ENCODE measurements at regions not wholly inside any gene's neighbourhood (a gene's known extent, or its start where the extent isn't known, plus 50 kb on each side); places are given as distances from the start of the nearest gene placed in this dataset.
A peak's percentile ranks its signal among the peaks of the same experiment; 100 is the strongest.
"Not testable (repeated sequence)": the region's sequence is repeated elsewhere in the genome, so short reads cannot be mapped to it uniquely, and the experiment has no call there.

DNA sequence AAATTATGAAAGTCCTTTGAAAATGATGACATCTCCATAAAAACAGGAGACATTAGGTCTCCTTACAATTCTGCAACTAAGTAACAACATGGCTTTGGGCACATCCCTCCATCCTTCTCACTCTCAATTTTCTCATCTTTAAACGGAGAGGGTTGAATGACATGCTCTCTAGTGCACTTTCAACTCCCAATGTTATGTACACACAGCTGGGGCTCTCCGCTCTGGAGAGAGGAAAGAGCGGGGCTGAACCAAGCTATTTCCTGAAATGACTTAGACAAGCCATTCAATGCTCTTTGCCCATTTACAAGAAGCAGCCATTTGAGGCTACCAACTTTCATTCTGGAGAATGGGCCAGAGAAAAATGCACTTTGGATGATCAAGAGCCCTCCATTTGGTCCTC is 144.2 kb upstream of the BNIP2 start:
- DNase-seq (ENCODE audit: low spot score), result no peak

DNA sequence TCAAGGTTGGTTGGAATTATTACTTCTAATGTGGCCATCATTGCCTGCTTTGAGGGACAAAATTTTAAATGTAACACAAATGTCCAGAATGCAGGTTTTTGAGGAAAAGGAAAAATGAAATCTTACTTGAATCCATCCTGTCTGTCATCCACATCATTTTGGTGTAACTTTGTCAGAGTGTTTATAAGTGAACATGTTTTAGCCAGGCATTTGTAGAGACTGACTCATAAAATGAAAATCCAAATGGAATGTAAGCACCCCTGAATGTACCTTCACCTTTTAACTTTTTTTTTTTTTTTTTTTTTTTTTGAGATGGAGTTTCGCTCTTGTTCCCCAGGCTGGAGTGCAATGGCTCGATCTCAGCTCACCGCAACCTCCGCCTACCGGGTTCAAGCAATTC is 141.8 kb upstream of the BNIP2 start:
- DNase-seq (ENCODE audit: low spot score), result no peak

DNA sequence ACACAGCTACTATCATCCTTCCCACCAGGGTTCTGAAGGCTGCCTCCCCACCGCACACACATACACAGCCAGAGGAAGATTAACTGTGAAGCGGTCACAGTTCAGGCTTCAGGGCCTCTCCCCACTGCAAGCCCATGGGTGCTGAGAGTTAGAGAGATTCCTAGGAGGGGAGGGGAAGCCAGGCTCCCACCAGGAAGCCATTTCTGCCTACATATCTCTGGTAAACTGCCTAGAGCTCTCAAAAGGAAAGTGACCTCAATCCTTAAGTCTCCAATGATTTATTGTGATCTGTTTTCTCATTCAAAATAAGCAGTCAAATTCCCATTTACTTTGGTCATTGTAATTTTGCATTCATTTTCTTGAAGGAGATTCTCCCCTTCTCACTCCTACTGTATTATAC is 141.0 kb upstream of the BNIP2 start:
- DNase-seq (ENCODE audit: low spot score), result no peak

DNA sequence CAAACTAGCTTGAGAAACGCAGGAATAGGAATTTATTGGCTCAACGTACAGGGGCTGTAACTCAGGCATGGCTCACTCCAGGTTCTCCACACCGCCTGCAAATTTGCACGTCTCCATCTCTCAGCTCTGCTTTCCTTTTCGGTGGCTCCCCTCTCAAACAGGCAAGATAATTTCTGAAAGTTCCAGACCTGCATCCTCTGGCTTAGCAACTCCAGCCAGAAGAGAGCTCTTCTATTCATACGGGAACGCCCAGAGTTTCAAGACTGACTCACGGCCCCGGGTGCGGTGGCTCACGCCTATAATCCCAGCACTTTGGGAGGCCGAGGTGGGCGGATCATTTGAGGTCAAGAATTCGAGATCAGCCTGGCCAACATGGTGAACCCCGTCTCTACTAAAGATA is 139.7 kb upstream of the BNIP2 start:
- DNase-seq (ENCODE audit: low spot score), result no peak

DNA sequence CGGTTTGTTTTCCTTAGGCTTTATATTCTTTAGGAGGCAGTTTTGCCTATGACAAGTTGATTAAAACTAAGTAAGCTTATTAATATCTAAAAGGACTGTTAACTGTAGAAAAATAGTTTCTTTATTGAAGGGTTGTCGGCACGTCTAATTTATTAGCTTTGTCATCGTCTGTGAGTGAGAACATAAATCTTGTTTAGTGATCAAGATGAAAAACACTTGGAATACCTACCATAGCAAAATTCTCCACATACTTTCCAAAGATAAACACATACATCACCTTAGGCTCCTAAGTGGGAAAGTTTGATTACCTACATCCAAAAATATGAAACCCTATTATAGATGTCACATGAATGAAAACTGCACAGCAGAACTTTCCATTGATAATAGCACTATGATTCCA is 139.1 kb upstream of the BNIP2 start:
- DNase-seq (ENCODE audit: low spot score), result no peak

DNA sequence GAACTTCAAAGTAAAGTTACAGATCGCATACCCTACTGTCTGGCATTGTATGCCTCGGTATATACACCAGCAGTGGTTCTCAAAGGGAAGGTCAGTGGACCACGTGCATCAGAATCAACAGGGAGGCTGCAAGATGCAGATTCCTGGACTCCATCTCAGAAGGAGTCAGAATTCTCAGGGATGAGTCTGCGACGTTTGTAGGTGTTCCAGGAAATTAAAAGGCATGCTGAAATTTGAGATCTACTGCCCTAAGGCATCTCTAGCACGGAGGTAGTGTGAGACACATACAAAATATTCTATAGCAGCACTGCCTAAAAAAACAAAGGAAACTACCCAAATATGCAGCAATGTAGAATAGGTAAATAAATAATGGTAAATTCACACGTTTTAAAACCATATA is 136.8 kb upstream of the BNIP2 start:
- DNase-seq (ENCODE audit: low spot score), result no peak

DNA sequence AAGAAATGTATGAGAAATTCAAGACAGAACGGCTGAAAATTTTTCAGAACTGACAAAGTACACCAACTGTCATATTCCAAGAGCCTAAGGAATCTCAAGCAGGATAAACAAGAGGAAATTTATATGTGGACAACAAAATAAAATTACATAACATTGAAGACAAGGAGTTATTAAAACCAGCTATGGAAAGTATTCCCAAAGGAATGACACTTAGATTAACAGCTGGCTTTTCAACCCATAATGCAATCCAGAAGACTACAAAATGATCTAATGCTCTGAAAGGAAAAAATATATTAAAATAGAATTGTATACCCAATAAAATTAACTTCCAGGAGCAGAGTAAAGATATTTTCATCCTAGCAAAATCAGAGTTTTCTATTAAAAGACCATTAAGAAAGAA is 132.2 kb upstream of the BNIP2 start:
- DNase-seq (ENCODE audit: low spot score), result no peak

DNA sequence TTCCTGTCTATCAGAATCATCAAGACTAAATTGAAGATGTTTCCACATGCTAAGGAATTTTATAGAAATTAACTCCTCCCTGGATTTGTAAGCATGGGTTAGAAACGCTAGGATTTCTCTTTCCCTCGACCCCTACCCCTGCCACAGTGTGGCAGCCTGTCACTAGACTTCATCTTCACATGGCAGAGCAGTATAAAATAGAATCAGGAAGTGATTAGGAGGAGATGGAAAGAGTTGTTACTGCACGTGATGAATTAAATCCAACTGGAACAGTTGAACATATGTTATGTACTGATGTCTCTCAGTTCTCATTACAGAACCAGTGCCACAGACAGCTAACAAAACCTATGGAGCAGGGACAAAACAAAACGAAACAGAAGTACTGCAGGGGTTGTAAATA is 130.0 kb upstream of the BNIP2 start:
- DNase-seq (ENCODE audit: low spot score), result no peak

DNA sequence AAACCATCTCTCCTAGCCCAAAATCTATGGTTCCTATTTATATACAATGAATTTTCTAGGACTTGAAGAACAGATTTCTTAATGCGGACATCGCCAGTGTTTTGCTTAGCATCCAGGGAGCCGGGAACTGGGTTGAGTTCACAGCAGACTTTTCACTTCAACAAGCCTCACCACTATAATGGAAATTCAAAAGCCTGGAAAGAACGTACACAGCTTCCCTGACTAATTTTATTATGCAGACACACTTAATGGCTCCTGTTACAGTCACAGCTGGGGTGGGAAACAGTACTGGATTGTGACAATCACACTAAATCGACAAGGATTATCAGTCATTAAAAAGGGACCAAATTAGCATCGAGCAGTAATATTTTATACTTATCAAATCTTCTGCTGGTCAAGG is 129.2 kb upstream of the BNIP2 start:
- DNase-seq (ENCODE audit: low spot score), result no peak

DNA sequence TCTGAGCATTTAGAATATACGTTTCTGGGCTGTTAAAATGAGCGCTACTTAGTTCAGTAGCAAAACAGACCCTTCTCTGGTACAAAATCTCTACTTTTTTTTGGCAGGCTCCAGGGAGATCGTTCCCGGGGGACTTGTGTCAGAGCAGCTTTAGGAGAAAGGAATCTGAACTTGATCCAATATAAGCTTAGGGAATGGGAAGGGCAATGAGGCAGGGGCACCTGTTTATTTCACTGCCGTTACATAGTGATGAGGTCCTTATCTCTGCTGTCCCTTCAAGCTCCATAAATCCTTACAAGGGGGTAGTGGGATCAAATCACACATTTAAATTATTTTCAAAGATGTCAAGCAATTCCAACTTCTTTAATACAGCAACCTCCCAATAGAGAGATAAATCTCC is 128.7 kb upstream of the BNIP2 start:
- no peak for DNase-seq (ENCODE audit: low spot score)

DNA sequence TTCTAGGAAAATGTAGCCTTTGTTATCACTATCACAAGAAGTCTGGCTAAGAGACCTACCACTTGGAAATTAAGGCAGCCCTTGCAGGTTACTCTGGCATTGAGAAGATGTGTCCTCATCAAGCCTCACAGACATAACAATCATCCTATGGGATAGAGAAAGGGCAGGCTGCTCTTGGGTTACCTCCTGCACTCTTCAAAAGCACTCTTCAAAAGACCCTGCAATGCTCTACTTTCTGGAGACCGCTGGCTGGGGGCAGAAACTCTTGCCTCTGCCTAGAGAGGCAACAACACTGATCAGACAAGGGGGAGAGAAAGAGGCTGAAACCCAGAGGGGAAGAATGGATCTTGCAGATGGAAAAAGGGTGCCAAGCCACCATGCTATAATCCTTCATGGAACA is 127.9 kb upstream of the BNIP2 start:
- no peak for DNase-seq (ENCODE audit: low spot score)

DNA sequence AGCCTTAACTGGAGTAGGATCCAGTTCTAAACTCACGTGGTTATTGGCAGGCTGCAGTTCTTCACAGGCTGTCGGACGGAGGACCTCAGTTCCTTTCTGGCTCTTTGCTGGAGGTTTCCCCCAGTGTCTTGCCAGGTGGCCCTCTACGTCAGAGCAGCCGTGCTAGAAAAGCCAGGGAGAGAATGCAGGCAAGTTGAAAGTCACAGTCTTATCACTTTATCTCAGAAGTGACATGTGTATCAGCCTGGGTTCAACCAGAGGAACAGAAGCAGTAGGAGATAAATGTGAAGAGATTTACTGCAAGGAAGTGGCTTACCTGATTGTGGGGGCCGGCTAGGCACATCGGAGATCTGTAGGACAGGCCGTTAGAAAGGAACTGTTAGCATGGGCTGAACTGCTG is 125.3 kb upstream of the BNIP2 start:
- no peak for DNase-seq (ENCODE audit: low spot score)

DNA sequence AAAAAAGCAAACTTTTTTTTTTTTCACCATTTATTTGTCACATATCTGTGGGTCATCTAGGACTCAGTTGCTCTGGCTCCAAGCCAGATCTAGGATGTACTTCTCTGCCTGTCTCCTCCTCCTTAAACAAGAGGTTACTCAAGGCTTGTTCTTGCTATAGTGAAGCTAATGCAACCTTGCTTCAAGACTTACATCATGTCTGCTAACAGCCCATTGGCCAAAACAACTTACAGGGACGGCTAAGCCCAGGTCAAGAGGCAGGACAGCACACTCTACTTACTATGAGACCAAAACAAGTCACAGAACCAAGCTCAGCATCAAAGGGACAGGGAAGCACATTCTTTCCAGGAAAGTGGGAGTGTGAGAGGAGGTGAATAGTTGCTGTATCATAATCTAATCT is 123.8 kb upstream of the BNIP2 start:
- no peak for DNase-seq (ENCODE audit: low spot score)

DNA sequence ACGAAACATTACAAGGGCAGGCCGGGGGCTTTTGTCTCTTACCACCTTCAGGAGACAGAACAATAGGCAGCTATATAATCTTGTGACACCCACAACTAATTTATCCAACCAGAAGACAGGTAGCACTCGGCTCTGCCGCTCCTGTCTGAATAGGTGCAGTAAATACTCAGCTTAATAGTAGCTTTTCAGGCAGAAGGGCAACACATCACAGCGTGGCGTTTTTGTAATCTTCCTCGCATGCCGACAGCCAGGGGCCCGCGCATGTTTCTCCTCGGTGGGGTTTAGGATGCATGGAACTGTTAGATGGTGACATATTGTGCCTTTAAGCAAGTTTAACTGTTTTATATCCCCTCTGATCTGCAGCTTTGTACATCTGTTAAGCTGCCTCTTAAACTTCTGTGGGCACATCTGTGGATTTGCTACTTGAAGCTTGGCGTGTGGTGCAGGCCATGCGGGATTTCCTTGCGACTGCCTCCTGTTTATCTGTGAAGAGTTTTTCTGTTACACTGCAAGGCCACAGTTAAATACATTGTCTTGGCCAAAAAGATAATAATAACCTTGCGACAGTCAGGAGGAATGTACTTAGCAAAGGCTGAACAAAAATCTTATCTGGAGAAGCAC is 123.2 kb upstream of the BNIP2 start:
- no peak for DNase-seq (ENCODE audit: low spot score)

DNA sequence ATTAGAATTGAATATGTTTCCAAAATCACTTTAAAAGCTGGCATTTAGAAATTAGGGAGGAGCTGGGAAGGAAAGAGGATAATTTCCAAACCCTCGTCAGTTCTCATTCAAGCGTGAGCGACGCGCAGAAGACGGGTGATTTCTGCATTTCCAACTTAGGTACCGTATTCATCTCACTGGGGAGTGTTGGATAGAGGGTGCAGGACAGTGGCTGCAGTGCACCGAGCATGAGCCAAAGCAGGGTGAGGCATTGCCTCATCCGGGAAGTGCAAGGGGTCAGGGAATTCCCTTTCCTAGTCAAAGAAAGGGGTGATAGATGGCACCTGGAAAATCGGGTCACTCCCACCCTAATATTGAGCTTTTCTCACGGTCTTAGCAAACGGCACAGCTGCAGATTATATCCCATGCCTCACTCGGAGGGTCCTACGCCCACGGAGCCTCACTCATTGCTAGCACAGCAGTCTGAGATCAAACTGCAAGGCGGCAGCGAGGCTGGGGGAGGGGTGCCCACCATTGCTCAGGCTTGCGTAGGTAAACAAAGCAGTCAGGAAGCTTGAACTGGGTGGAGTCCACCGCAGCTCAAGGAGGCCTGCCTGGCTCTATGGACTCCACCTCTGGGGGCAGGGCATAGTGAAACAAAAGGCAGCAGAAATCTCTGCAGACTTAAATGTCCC is 114.3 kb upstream of the BNIP2 start:
- peak; percentile 40 for DNase-seq (ENCODE audit: low spot score)

DNA sequence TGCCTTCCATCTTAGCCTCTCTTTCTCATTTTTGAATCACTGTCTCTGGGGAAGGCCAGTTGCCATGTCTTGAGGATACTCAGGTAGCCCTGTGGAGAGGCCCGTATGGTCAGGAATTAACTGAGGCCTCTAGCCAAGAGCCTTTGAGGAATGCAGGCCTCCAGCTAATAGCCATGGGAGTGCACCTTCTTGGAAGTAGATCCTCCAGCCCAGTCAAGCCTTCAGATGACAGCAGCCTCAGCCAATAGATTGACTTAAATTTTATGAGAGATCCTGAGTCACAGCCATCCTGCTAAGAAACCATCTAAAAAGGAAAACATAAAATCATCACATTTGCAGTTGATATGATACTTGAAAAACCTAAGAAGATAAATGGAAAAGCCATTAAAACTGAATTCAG is 112.5 kb upstream of the BNIP2 start:
- no peak for DNase-seq (ENCODE audit: low spot score)

DNA sequence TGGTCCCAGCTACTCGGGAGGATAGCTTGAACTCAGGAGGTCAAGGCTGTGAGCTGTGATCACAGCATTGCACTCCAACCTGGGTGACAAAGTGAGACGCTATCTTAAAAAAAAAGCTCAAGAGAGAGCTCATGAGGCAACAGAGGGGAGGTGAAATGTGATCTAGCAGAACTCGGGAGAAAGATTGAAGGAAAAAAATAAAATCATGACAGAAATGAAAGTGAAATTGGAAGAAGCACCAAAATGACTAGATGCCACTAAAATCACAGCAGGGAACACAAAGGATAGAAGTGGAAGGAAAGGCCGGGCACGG is 109.4 kb upstream of the BNIP2 start:
- DNase-seq (ENCODE audit: low spot score), result no peak

DNA sequence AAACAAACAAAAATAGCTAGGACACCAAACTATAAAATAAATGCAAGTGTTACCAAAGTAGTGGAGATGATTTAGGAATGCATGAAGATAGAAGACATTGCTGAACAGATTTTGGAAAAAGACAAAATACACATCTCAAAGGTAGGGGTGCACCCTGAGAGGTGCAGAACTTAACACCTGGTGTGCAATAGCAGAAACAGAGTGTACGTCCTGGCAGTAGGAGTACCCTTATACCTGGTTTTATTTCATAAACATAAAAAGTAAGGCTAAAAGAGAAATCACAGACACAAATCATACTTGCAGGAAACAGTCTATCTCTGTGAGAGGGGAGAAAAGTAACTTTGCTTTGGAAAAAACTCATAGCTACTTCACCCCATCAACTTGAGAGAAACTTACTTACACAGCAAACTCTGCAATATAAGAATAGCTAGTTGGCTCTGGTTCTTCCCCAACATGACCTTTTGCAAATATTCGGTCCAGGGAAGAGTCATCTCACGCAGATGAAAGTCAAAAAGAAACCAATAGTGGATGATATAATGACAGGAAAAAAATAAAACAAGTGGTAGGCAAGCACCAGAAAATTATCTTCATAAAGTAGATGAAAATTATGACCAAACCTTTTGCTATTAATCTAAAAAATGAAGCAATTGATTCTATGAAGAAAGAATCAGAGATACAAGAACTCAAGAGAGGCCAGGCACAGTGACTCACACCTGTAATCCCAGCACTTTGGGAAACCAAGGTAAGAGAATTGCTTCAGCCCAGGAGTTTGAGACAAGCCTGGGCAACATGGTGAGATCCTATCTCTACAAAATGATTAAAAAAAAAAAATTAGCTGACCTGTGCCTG is 108.9 kb upstream of the BNIP2 start:
- no peak for DNase-seq (ENCODE audit: low spot score)

DNA sequence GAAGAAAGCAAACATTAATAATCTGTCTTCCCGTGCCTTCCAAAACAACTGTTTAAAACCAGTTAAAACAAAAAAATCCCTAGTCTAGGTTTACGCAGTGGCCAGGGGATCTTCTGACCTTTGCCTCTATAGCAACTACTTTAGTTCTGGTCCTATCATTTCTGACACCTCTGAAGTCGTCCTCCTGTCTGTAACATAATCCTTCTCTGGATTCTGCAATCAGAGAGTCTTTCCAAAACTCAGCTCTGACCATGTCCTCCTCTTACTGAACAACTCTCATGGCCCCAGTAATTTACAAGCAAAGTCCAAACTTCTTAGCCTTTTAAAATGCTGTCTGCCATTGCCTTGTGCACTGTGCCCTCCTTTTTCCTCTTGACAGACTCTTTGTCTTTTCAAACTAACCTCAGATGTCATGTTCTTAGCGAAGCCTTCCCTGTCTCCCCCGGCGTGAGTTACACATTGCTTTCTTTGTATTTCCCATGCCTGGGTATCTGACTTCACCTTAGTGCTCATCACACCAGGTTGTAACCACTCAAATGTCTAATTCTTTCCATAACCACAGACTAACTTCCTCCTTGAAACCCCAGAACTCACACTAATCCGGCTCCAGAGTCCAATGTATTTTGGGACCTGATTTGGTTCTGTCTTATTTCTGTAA is 105.2 kb upstream of the BNIP2 start:
- no peak for DNase-seq (ENCODE audit: low spot score)

DNA sequence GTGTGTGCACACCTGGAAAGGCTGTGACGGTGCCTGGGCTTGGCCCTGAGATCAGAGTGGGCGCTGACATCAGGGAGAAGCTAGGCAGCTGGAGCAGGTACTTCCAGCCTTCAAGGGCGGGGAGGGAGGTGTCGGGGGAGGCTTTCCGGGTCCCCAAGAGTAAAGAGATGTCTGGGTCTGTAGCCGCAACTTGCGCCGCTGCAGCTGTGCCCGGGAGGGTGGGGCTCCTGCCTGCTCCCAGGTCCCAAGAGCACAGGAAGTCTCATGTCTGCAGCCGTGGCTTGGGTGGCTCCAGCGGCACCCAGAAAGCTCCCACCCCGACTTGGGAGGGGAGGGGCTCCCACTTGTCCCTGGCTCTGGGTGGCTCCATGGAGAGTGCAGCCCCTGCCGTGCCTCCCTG is 103.2 kb upstream of the BNIP2 start:
- no peak for DNase-seq (ENCODE audit: low spot score)

DNA sequence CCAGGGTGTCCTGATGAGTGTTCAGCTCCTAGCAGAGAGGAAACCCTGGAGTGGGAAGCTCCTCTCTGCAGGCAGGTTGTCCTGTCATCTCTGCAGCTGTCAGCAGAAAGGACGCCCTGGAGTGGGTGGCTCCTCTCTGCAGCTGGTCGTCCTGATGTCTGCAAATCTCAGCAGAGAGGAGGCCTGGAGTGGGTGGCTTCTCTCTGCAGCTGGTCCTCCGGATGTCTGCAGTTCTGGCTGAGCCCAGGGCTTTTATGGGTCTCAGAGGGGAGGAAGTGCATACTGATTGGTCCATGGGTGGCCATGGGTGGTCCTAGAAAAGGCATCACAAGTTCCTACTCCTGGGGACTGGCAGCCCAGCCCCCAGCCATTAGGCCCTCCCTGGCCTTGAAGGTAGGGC is 102.6 kb upstream of the BNIP2 start:
- no peak for DNase-seq (ENCODE audit: low spot score)

DNA sequence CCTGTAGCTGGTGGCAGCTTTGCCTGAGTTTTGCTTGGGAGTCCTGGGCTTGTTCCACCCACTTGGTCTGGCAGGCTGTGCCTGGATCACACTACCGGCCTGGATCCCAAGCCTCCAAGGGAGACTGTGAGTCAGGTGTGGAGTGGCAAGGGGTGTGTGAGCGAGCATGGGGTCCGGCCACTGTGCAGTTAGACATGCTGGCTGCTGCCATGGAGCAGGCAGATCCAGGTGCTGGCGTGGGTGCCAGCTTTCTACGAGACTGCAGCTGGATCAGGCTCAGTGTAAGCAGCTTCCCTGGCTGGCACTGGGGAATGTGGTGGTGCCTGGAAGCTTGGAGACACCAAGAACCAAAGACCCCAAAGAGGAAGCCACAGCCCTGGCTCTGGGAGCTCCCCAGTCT is 102.0 kb upstream of the BNIP2 start:
- DNase-seq (ENCODE audit: low spot score), result no peak

DNA sequence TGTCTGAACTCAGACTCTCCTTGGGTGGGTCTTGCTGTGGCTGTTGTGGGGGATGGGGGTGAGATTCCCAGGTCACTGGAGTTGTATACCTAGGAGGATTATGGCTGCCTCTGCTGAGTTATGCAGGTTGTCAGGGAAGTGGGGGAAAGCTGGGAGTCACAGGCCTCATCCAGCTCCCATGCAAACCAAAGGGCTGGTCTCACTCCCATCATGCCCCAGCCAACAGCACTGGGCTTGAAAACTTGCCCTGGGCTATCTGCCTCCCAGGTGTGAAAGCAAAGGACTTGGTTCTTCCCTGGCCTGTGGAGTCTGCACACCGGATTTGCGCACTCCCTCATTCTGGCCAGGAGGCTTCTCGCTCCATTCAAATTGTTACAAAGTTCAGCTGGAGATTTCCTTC is 97.3 kb upstream of the BNIP2 start:
- not testable (repeated sequence) for DNase-seq (ENCODE audit: low spot score)

All from mucosa of gallbladder (tissue), 1 donor.